ENCODE measurements at regions not wholly inside any gene's neighbourhood (a gene's known extent, or its start where the extent isn't known, plus 50 kb on each side); places are given as distances from the start of the nearest gene placed in this dataset.

DNA sequence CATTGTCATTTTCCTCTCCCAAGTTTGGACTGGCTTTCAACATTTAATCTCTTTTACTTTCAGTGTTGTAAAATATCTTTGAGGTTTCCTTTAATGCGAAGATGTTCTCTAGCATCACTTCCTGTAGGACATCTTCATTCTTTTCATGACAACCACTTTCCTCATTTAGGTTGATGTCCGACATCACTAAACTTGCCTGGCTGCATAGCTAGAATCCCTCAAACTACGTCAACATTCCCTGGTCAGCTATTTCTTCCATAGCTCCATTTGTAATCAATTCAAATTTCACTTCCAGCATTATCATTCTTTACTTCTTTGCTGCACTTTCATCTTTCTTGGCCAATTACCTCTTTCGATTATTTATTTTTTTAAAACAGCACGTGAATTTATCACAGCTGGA, 198.6 kb upstream of the EMCN start:
- DNase-seq (ENCODE audit: low spot score in 2 of 2) (no peak), ATAC-seq (no peak)
- H3K9me3 Mint-ChIP-seq = peaks cover 5% of the 10 kb centered on the region
- no peaks in the 10 kb centered on the region for H3K36me3 Mint-ChIP-seq
- no peak overlapping the region for H3K27ac Mint-ChIP-seq
- H3K4me1 Mint-ChIP-seq = no peaks in the 10 kb centered on the region
- H3K4me3 Mint-ChIP-seq = no peak overlapping the region

DNA sequence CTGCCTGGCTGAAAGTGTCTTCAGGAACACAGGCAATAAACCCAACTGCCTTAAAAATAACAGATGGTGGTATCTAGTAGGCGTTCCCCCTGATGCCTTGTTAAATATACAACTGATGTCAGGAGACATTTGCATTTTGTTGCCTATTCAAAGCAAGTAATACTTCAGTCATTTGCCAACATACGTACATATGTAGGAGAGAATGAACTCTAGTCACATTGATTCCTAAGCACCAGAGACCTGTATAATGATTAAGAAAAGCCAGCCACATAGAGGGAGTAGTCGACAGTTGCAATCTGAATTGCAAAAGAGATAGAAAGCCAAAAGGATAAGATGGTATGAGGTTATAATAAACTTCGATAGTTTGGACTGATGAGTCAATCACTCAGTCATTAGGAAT, 191.0 kb upstream of the EMCN start:
- DNase-seq (ENCODE audit: low spot score in 2 of 2) (no peak), ATAC-seq (no peak)
- Mint-ChIP-seq H3K36me3 (no peaks in the 10 kb centered on the region), H3K4me1 (no peaks in the 10 kb centered on the region), H3K9me3 (no peaks in the 10 kb centered on the region), H3K27ac (no peak overlapping the region), H3K4me3 (no peak overlapping the region)

DNA sequence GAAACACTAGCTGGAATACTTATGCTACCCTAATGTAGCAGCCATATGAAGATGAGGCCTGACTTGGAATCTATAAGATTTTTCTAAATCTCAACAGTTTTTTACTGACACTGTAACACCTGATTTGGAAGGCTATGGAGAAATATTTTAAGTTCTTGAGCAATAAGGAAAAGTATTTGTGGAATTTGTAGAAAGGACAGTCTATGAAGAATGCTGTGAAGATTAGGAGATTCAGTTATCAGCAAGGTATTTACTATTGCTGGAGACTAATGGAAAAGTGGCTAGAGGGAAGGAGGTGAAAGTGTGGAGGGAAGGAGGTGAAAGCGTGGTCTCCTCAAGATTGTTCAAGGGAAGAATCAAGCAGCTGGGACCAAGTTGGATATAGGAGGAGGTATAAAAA, 190.0 kb upstream of the EMCN start:
- DNase-seq (ENCODE audit: low spot score in 2 of 2) (no peak), ATAC-seq (no peak)
- Mint-ChIP-seq H3K9me3 (no peaks in the 10 kb centered on the region), H3K36me3 (no peaks in the 10 kb centered on the region), H3K27ac (no peak overlapping the region), H3K4me3 (no peak overlapping the region), H3K4me1 (no peaks in the 10 kb centered on the region)

DNA sequence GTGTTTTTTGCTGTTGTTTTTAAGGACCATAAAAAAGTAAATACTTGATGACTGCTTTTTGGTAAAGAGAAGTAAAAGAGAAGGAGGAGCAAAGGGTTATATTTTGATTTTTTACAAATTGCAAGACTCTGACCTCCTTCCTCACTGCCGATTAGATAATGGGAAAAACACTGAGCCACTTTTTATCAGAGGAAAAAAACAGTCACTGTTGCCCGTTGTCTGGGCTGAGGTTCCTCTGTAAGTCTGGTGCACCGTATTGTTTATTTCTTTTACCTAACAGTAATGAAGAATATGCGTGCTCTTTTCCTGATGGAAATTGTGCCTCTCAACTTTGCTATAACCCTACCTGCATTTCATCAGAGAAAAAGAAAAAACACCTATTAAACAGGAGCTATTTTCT, 178.7 kb upstream of the EMCN start:
- peaks cover 4% of the 10 kb centered on the region for H3K4me1 Mint-ChIP-seq
- DNase-seq (ENCODE audit: low spot score in 2 of 2) (no peak), ATAC-seq (no peak)
- H3K36me3 Mint-ChIP-seq = no peaks in the 10 kb centered on the region
- no peak overlapping the region for H3K4me3 Mint-ChIP-seq
- no peaks in the 10 kb centered on the region for H3K9me3 Mint-ChIP-seq
- no peak overlapping the region for H3K27ac Mint-ChIP-seq

DNA sequence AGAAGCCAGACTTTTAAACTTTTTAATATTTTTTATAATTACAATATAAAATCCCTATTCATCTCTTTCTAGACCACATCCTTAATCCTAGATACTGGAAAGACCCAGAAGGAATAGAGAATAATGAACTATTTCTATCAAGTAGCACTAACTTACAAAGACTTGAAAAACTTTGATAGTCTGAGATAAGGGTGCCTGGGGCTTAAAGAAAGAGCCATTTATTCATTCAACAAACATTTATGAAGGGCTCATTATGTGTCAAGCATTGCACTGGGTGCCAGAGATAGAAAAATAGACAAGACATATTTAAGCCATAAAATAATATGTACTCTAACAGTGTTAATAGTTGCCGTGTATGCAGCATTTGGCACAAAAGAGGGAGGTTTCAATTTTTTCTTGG, 178.0 kb upstream of the EMCN start:
- H3K9me3 Mint-ChIP-seq = no peaks in the 10 kb centered on the region
- DNase-seq (ENCODE audit: low spot score in 2 of 2) (no peak), ATAC-seq (no peak)
- no peak overlapping the region for H3K27ac Mint-ChIP-seq
- H3K4me1 Mint-ChIP-seq = no peaks in the 10 kb centered on the region
- no peak overlapping the region for H3K4me3 Mint-ChIP-seq
- H3K36me3 Mint-ChIP-seq = no peaks in the 10 kb centered on the region

DNA sequence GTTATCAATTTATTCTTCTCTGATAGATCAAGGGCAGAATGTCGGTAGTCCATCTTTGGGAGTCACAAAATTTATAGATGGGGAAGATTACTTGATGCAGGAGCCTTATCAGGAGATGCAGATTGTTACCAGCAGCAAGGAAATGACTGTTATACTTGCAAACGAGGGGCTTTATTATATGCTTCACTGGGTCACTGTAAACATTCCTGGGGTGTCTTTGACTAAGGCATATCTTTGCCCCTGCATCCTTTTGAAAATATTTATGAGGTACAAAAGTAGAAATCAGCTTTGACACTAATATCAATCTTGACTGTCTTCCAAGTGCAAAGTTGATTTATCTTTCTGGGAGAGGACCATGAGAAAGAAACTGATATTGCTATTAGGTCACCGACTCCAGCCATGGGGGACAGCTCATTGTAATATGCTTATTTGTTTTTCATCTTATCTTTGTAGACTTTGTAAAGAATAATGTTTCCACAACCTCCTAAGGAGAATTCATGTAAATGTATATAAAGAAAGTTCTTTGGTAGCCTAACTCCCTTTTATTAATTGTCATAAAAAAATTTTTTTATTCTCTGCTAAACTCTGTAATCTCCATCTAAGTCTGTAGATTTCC, 177.3 kb upstream of the EMCN start:
- Mint-ChIP-seq H3K9me3 (no peaks in the 10 kb centered on the region), H3K4me3 (no peak overlapping the region), H3K4me1 (no peaks in the 10 kb centered on the region), H3K36me3 (no peaks in the 10 kb centered on the region), H3K27ac (no peak overlapping the region)
- DNase-seq (ENCODE audit: low spot score in 2 of 2) (no peak), ATAC-seq (no peak)

DNA sequence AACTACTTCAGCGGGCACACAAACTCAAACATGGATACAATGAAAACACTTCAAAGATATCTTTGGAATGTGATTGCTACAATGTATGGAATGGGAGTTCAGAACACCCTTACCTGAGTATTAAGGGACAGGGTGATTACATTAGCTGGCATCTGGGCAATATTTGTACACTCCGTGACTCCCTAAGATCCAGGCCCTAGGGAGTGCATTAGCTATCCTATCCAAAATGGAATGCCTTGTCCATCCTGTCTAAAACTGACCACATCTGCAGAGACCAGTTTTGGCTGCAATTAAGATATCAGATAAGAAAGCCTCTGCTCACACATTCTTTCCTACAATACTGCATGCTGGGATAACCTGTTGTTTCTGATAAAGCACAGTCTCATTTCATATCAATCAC, 176.6 kb upstream of the EMCN start:
- H3K4me1 Mint-ChIP-seq = no peaks in the 10 kb centered on the region
- no peaks in the 10 kb centered on the region for H3K36me3 Mint-ChIP-seq
- ATAC-seq (no peak), DNase-seq (ENCODE audit: low spot score in 2 of 2) (no peak)
- no peak overlapping the region for H3K4me3 Mint-ChIP-seq
- no peaks in the 10 kb centered on the region for H3K9me3 Mint-ChIP-seq
- no peak overlapping the region for H3K27ac Mint-ChIP-seq

DNA sequence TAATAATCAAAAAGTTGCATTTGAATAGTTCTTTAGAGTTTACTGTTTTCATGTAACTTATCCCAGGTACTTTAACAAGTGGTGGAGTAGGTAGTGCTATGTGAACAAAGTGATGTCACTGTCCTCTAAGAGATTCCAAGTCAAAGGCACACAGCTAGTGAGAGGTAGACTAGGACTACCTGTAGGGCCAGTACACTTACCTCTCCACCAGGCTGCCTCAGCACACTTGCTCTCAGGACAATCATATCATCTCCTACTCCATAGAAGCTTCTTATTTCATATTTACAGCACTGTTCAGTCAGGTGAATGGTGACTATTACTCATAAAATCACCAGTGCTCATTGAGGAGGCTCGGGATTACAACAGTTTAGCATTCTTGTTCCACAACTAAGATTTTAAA, 173.0 kb upstream of the EMCN start:
- Mint-ChIP-seq H3K9me3 (no peaks in the 10 kb centered on the region), H3K36me3 (no peaks in the 10 kb centered on the region), H3K27ac (no peak overlapping the region), H3K4me1 (no peaks in the 10 kb centered on the region), H3K4me3 (no peak overlapping the region)
- ATAC-seq (peak; percentile 42), DNase-seq (ENCODE audit: low spot score in 2 of 2) (no peak)

DNA sequence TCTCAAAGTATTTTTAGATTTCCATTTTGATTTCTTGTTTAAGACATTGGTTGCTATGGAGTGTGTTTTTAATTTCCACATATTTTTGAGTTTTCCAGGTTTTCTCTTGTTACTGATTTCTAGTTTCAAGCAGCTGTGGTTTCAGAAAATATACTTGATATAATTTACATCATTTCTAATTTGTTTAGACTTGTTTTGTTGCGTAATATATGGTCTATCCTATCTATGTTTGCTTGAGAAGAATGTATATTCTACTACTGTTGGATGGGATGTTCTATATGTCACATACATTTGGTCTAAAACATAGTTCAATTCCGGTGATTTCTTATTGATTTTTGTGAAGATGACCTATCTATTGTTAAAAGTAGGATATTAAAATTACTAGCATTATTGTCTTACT, 170.5 kb upstream of the EMCN start:
- ATAC-seq = no peak
- no peak for DNase-seq (ENCODE audit: low spot score in 2 of 2)
- peaks cover 2% of the 10 kb centered on the region for H3K9me3 Mint-ChIP-seq
- no peaks in the 10 kb centered on the region for H3K36me3 Mint-ChIP-seq
- H3K27ac Mint-ChIP-seq = no peak overlapping the region
- H3K4me1 Mint-ChIP-seq = no peaks in the 10 kb centered on the region
- H3K4me3 Mint-ChIP-seq = no peak overlapping the region

DNA sequence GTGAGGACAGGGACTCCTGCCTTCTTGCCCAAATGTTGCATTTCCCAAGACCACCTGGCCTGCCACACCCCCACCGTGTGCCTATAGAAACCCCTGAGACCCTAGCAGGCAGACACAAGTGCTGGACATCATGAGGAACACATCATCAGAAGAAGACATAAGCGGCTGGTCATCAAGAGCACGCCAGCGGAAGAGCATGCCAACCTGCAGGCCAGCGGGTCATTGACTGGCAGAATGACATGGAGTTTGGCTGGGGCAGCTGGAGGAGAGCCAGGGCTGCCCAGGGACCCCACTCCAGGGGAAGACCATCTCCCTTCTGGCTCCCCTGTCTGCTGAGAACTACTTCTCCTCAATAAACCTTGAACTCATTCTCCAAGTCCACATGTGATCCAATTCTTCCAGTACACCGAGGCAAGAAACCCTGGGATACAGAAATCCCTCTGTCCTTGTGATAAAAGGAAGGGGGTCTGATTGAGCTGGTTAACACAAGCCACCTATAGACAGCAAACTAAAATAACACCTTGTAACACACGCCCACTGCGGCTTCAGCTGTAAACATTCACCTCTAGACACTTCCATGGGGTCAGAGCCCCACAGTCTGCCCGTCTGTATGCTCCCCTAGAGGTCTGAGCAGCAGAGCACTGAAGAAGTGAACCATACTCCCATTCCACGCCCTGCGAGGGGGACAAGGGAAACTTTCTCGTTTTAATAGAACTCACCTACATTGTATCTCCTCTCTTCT, 164.8 kb upstream of the EMCN start:
- H3K36me3 Mint-ChIP-seq = no peaks in the 10 kb centered on the region
- H3K4me1 Mint-ChIP-seq = no peaks in the 10 kb centered on the region
- no peak overlapping the region for H3K4me3 Mint-ChIP-seq
- ATAC-seq (no peak), DNase-seq (ENCODE audit: low spot score in 2 of 2) (no peak)
- H3K27ac Mint-ChIP-seq = no peak overlapping the region
- peaks cover 2% of the 10 kb centered on the region for H3K9me3 Mint-ChIP-seq

DNA sequence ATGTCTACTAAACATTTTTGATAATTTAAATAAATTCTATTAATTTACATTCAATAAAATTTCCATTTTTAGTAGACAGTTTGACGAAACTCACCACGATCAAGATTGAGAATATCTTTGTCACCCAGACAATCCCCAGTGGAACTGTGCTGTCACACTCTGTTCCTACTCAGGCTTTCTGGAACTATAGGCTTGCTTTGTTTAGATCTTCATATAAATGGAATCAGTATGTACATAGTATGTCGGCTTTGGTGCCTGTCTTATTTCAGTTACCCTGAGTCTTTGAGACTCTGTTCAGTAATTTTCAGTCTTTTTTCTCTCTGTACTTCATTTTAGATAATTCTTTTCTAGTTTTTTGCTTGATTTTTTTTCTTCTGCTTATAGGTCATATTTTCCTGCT, 163.5 kb upstream of the EMCN start:
- ATAC-seq (no peak), DNase-seq (ENCODE audit: low spot score in 2 of 2) (no peak)
- H3K36me3 Mint-ChIP-seq = no peaks in the 10 kb centered on the region
- H3K4me3 Mint-ChIP-seq = no peak overlapping the region
- no peak overlapping the region for H3K27ac Mint-ChIP-seq
- H3K9me3 Mint-ChIP-seq = peaks cover 2% of the 10 kb centered on the region
- H3K4me1 Mint-ChIP-seq = no peaks in the 10 kb centered on the region

DNA sequence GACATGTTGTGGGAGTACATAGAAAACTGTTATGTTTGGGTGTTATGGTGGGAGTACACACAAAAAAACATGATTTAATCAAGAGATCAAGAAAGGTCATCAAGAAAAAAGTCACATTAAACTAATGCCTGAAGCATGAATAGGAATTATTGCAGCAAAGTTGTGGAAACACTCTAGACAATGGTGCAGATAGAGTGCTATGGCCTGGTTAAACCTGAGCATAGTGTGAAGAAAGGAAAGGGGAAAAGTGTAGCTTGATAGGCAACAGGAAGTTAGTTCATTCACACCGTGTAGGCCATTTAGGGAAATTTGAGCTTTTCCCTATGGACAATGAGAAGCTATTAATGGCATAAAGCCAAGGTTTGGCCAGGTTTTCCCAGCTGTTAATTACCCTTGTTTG, 162.1 kb upstream of the EMCN start:
- H3K9me3 Mint-ChIP-seq = peaks cover 2% of the 10 kb centered on the region
- DNase-seq (ENCODE audit: low spot score in 2 of 2) (no peak), ATAC-seq (no peak)
- H3K36me3 Mint-ChIP-seq = no peaks in the 10 kb centered on the region
- no peak overlapping the region for H3K4me3 Mint-ChIP-seq
- H3K27ac Mint-ChIP-seq = no peak overlapping the region
- H3K4me1 Mint-ChIP-seq = no peaks in the 10 kb centered on the region

DNA sequence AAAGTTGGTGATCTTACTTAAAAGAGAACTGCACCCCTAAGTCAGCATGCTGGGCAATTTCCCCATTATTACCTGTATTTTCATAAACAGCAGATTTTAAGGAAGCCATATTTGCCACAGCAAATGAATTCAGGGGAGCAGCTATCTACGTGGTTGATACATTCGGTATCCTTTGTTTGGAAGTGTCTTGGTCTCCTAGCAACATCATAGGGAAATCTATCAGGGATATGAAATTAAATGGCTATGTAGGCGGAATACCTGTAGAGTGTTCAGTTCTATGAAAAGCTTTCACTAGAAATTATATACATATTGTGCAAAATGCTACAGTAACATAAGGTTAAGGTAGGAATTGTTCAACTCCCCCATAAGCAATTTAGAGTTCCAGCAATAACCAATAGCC, 157.2 kb upstream of the EMCN start:
- no peaks in the 10 kb centered on the region for H3K4me1 Mint-ChIP-seq
- H3K9me3 Mint-ChIP-seq = no peaks in the 10 kb centered on the region
- no peak for ATAC-seq
- no peak for DNase-seq (ENCODE audit: low spot score in 2 of 2)
- H3K4me3 Mint-ChIP-seq = no peak overlapping the region
- H3K36me3 Mint-ChIP-seq = no peaks in the 10 kb centered on the region
- no peak overlapping the region for H3K27ac Mint-ChIP-seq

DNA sequence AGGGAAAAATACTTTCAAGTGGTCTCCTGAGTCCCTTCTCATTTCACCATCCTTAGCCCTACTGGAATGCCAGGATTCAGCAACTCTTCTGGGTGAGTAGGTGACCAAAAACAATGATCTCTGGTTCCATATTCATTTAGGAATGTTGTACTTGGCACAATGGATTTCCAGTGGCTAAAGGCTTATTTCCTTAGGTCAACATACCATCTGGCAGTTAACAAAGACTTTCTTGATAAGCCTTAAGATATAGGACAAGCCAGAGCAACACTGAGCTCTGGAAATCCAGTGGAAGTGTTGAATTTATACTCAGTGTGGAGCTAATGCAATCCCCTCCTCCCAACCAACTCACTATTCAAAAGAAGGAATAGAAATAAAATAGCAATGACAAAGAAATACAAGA, 139.4 kb upstream of the EMCN start:
- no peak for DNase-seq (ENCODE audit: low spot score in 2 of 2)
- no peaks in the 10 kb centered on the region for H3K4me1 Mint-ChIP-seq
- no peaks in the 10 kb centered on the region for H3K36me3 Mint-ChIP-seq
- ATAC-seq = no peak
- H3K9me3 Mint-ChIP-seq = no peaks in the 10 kb centered on the region
- H3K4me3 Mint-ChIP-seq = no peak overlapping the region
- no peak overlapping the region for H3K27ac Mint-ChIP-seq

DNA sequence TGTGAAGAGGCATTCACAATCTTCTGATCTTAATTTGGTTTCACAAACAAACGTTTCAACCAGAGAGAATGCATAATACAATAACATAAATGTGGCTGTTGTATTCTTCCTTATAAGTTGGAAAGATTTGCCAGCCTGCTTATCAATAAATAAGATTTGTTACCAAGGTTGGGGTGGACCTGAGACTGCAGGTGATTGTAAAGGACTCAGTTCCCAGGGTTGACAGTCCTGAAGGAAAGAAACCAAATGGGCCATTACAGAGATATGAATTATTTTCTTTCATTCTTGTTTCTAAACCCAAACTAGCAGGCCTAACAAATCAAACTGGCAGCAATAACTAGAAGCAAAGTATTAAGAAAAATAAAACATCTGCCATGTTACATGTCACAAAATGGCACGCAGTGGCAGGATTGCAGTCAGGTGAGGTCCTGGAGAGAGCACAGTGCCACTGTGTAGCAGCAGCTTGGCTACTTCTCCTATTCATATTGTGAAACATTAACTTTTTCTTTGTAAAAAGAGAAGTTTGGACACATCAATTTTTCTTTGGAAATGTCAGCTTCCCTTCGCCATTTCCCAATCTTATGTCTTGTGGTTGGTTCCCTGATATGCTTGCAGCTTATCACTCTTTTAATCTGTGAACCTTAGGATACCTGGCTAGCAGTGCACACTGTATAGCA, 133.8 kb upstream of the EMCN start:
- H3K27ac Mint-ChIP-seq = no peak overlapping the region
- ATAC-seq = no peak
- no peaks in the 10 kb centered on the region for H3K36me3 Mint-ChIP-seq
- no peaks in the 10 kb centered on the region for H3K9me3 Mint-ChIP-seq
- no peak for DNase-seq (ENCODE audit: low spot score in 2 of 2)
- no peaks in the 10 kb centered on the region for H3K4me1 Mint-ChIP-seq
- no peak overlapping the region for H3K4me3 Mint-ChIP-seq

DNA sequence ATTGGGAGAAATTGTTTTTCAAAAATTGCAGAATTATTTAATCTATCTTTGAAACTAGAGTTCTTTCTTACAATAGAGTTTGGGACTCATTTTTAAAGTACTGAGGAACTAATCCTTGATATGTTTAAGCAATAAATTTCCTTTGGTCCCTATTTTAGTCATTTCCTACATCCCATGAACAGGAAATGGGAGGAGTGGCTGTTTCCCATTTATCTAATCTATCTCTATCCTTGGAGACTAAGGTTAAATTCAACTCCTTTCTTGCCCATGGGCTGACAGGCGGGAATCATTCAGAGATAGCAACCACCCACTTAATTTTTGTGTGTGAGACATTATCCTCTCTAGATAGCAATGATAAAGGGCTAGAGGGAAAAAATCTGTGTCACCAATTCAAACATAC, 131.6 kb upstream of the EMCN start:
- H3K4me1 Mint-ChIP-seq = no peaks in the 10 kb centered on the region
- H3K9me3 Mint-ChIP-seq = no peaks in the 10 kb centered on the region

More for the DNA sequence above, 131.6 kb upstream of the EMCN start:
- H3K4me3 Mint-ChIP-seq = no peak overlapping the region
- no peaks in the 10 kb centered on the region for H3K36me3 Mint-ChIP-seq
- H3K27ac Mint-ChIP-seq = no peak overlapping the region
- no peak for ATAC-seq
- no peak for DNase-seq (ENCODE audit: low spot score in 2 of 2)
